ENCODE measurements at regions not wholly inside any gene's neighbourhood (a gene's known extent, or its start where the extent isn't known, plus 50 kb on each side); places are given as distances from the start of the nearest gene placed in this dataset.
A peak's percentile ranks its signal among the peaks of the same experiment; 100 is the strongest.
"Not testable (repeated sequence)": the region's sequence is repeated elsewhere in the genome, so short reads cannot be mapped to it uniquely, and the experiment has no call there.

DNA sequence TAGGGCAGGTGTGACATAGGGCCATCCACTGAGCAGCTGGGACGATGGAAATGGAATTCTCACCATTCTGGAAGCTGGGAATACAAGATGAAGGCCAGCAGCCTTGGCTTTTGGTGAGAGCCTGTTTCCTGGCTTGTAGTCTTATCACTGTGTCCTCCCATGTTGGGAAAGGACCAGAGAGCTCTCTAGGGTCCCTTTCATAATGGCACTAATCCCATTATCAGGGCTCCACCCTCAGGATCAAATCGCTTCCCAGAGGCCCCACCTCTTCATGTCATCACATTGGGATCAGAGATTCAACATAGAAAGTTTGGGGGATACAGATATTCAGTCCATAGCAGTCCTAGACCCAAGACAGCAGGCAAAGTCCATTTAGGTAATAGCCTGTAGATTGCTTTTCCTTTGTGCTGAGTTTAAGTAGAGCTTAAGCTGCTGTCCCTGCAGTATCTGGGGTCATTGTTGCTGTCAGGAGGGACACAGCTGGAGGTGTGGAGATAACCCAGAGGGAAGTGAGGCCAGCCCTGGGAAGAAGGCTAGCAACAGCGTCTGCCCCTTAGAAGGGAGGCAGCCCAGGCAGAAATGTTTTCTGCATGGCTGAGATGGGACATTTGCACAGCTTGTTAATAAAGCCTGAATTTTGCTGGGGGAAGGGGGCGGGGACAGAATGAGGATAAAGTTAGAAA lies 136.5 kb upstream of the GPR12 start:
- DNase-seq (ENCODE audit: low read depth in 4 of 4, low spot score in 1 of 4) = no peak

DNA sequence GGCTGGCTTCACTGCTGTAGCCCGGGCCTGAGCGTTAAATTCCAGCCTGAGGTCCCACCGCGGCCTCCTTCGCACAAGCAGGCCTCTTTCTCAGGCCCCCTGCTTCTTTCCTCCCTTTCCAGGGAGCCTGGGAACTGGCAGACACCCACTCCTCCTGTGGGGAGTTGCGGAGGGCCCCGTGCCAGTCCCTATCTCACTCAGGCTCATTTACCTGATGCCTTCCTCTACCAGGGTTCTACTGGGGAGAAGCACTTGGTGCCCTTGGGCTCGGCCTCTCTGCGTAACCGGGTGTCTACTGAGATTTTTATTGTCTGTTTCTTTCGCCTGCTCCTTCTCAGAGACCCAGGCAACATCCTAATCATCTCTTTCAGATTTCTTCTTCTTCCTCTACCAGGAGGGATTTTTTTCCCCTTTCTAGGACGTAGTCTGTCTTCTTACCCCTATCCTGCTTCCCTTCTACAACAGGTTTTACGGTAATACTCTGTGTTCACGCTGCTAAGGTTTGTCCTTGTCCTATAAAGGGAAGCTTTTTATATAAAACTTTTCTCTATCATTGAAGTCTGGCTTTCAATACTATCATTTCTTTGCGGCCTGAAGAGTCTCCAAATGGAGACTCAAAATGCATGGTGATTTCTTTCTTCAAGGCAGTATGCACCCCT lies 135.4 kb upstream of the GPR12 start:
- DNase-seq (ENCODE audit: low read depth in 4 of 4, low spot score in 1 of 4) = no peak

DNA sequence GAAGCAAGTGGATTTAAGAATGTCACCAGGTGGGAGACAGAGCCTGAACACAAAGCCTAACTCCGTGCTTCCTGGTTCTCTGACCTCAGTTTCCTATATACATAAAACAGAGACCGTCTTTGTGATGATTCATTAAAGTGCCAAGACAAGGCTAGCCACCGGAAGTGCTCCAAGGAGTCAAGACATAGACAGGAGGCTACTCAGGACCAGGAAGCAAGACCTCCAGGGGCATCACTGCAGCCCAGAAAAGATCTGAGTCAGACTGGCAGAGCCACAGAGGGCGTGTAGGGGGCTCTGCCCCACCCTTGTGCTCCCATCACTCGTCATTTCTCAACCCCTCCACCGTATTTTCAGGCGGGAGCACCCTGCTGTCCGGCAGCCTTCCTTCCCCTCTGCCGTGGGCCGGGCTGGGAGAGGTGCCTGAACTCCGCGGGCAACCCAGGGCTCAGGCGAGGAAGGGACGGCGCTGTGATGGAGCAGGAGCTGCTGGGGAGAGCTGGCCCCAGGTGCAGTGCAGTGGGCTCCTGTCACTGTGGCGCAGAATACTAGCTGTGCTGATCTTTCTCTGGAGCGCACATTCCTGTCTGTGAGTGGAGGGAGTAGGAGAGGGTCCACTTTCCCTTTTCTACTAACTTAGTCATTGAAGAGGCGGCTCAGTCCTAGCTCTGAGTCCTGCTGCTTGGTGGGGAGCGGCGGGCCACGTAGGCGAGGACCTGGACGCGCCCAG lies 134.7 kb upstream of the GPR12 start:
- no peak for DNase-seq (ENCODE audit: low read depth in 4 of 4, low spot score in 1 of 4)

DNA sequence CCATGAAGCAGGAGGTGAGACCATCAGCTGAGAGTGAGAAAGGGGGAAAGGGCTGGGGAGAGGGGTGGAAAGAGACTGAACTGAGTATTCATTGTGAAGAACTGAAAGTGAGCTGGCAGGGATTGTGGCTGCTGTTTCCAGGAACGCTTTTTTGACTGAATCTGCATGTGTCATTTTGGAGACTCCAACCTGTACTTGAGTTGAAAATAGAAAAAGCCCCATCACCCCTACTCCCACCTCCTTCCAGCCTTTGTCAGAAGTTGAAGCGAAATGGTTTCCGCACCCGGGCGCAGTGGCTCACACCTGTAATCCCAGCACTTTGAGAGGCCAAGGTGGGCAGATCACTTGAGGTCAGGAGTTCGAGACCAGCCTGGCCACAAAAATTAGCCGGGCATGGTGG lies 128.0 kb upstream of the GPR12 start:
- DNase-seq (ENCODE audit: low read depth in 4 of 4, low spot score in 1 of 4) = no peak

DNA sequence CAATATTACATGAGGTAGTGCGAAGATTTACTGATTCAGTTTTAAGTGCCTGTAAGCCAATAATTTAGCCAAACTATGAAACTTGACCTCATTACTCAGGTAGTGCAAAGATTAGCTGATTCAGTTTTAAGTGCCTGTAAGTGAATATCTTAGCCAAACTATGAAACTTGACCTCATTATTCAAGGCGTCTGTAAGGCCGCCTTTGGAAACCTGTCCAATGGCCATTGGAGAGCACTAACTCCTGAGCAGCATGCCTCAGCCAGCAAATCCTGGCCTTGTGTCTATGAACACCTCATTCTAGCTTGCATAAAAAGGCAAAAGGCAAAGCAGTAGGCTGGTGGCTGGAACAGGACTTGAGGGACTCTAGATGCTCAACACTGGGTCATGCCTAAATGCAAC lies 127.0 kb upstream of the GPR12 start:
- DNase-seq (ENCODE audit: low read depth in 4 of 4, low spot score in 1 of 4) = no peak

DNA sequence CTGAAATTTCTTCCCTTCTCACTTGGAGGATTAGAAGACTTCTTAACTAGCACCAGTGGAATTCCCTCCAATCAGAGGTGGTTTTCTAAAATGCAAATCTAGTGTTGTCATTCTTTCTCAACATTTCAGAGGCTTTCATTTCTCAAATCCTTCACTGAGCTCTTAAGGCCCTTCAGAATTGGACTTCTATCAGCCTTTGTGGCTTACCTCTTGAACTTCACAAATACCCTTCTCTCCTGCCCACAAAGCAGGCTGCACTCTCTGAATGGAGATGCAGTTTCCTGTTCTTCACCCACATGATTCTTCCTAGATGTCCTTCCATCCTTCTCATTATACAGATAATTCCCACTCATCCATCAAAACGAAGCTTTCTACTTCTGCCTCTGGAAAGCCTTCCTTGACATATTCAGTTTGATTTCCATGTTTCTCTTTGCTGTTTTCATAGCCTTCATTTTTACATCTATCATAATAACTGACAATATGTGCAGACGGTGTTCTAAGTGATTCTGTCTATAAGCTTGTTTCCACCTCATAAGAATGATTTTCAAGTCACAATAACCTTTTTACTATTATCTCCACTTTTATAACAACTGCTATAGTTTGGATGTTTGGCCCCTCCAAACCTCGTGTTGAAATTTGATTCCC lies 123.1 kb upstream of the GPR12 start:
- DNase-seq (ENCODE audit: low read depth in 4 of 4, low spot score in 1 of 4) = no peak

DNA sequence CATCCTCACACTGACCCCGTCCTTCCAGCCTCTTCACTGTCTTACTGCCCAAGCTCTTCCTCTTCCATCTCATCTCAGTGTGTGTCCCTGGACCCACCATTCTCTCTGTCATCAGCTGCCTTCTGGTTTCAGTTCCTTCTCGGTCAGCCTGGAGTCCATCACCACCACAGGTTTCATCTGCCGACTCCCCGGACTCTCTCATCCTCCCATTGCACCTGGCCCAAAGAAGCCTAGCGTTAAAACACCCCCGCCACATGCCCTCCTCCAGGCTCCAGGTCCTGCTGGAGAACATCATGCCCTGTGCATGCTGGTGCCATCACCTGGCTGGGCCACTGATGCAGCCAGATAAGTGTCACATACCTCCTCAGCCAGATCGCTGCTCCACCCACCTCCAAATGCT lies 122.1 kb upstream of the GPR12 start:
- DNase-seq (ENCODE audit: low read depth in 4 of 4, low spot score in 1 of 4) = no peak

DNA sequence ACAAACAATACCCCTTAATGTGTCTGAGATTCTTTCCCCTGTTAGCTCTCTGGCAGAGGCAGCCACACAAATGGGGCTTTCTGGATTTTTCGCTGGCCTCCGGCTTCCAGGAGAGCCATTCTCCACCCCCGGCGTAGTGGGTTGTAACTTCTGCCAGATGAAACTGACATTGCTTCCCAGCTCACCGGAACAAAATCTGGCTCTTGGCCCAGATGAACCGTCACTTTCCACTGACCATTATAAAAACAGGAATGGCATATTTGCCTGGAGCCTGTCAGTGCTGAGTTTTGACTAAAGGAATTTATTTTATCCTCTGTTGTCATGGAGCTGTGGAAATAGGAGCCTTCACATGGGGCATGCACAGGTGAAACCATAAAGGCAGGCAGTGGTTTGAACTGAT lies 120.6 kb upstream of the GPR12 start:
- no peak for DNase-seq (ENCODE audit: low read depth in 4 of 4, low spot score in 1 of 4)

DNA sequence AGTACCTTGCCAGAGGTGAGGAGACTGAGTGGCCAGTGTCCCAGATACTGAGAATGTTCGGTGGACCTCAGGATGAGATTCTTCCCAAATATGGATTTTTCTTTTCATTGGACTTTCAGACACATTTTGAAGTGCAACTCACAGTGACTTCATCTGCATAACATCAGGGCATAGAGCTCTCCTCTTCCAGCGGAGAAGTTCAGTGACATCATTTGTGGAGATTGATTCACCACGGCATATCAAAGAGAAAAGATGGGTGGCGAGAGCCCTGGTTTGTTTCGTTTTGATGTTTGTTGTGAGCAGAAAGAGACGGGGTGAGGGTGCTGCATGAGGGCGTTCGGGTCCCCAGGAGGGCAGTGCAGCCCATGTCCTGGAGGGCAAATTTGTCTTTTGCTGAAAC lies 120.1 kb upstream of the GPR12 start:
- no peak for DNase-seq (ENCODE audit: low read depth in 4 of 4, low spot score in 1 of 4)

DNA sequence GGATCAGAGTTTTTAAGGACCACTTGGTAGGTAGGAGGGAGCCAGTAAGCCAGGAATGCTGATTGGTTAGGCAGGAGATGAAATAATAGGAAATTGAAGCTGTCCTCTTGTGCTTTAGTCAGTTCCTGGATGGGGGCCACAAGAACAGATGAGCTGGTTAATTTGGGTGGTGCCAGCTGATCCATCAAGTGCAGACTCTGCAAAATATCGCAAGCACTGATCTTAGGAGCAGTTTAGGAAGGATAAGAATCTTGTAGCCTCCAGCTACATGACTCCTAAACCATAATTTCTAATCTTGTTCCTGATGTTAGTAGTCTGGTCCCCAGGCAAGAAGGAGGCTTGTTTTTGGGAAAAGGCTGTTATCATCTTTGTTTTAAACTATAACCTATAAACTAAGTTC lies 117.9 kb upstream of the GPR12 start:
- no peak for DNase-seq (ENCODE audit: low read depth in 4 of 4, low spot score in 1 of 4)

DNA sequence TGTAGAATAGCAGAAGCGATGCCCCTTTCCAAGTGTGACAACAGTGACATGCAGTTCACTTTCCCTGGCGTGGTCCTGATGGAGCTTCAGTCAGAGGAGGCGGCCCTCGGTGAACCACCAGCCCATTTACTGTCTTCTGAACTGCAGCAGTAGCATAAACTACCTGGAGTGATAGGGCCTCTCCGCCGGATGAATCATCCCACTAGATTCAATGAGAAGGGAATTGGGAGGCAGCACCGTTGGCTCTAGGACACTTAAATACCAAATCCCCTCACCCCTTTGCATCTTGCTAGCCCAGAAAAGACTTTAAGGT lies 112.8 kb upstream of the GPR12 start:
- DNase-seq (ENCODE audit: low read depth in 4 of 4, low spot score in 1 of 4) = no peak

DNA sequence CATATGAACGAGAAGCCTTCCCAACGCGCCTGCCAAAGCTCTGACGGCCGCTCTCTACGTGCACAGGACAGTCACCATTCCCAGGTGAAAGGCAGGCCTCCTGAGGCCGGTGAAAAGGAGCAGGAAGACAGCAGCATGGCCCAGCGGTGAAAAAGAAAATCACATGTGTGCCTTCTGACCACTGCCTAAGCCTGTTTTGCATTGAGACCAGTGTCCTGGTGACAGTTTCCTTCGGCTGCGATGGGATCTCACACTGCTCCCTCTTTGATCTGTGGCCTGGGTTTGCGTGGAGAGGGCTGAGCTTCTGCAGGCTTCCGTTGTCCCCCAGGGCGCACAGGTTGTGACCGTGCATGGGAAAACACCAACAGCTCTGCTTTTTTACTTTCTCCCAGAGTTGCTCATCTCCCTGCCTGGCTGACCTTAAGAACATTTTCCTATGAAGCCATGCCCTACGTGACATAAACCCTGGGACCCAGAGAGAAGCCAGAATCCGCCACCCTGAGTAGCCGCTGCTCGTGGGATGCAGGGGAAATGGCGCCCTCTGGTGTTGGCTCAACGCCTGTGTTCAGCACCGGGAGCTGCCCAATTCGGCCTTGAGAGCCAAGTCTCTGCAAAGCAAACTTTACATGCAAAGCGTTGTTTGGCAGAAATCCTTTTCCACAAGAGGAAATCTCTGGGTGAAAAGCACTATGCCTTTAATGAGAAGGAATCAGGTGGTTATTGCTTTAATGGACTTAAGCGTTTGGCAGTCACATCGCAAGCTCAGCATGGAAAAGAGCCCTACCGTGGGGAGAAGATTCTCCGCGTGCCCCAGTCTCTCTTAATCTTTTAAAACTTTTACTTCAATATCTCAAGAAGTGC lies 112.2 kb upstream of the GPR12 start:
- peak; percentile 0 to 36 (median 20) for DNase-seq (ENCODE audit: low read depth in 4 of 4, low spot score in 1 of 4)

DNA sequence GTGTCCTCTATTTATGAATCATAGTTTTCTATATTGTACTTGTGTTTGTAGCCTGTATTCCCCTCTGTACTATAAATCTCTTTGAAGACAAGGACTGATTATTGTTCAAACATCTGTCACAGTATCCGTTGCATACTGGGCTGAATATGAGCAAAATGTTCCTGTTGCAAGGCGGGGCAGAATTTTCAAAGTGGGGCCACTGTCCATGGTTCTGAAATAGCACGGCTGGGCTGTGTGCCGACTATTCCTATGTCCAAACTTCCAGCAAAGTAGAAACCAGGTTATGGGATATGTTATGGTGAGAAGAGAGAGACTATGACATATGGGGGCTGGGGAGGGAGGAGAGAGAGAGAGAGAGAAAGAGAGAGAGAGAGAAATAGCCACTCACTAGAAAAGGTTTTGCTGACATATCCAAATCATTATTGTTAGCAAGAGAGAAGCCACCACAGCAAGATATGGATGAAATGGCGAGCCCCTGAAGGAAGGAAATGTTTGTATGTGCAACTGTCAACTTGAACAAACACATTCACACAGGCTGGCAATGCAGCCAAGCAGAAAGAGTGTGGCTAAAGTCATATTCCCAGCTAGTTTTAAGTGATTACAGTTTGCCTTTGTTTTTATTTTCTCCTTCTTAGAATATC lies 107.0 kb upstream of the GPR12 start:
- no peak for DNase-seq (ENCODE audit: low read depth in 4 of 4, low spot score in 1 of 4)

DNA sequence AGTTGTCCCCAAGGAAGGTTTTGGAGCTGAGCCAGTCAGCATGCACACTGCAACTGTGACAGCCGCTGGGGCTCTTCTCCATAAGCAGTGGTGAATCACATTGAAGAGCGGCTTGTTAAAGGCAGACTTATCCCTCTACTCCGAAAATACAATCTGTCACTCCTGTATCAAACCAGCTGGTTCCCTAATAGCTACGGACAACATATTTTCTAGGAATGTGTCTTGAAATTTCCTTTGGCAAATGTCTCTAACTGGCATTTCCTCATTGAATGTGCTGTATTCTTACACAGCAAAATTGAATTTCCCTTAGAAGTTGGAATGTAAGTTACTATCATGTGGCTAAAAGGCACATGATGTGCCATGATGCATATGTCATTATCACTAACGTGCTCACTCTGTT lies 104.0 kb upstream of the GPR12 start:
- DNase-seq (ENCODE audit: low read depth in 4 of 4, low spot score in 1 of 4) = no peak

DNA sequence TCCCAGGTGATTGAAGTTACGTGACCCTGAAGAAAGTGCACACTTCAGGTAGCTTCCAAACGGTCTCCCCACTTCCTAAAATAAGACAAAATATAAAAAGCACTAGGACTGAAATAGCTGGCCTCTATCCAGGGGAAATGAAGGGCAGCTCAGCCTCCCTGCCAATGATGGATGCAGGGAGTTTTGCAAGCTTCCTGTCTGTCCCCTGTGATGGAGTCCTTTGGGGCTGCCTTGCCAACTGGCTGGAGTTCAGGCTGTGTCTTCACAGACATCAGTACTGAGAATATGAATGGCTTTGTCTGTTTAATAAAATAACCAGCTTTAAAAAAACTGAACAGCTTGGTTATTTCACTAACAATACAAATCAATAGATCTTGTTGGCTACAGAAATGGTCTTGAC lies 101.4 kb upstream of the GPR12 start:
- no peak for DNase-seq (ENCODE audit: low read depth in 4 of 4, low spot score in 1 of 4)

DNA sequence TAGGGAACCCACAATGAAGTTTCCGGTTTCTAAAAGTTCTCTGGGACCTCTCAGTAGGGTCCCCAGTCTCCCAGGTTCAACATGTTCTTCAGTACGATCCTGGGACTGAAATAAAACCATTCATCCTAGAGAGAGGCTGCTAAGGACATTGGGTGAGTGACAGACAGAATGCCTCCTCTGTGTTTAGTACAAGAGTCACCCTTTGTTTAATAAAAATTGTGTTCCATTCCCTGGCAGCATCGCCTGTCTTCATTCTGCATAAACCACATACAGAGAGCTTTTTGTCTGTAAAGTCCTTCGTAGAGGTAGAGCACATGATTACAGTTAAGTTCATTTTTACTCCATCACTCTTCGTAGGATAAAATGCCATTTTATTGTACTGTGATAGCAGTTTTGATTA lies 95.3 kb upstream of the GPR12 start:
- no peak for DNase-seq (ENCODE audit: low read depth in 4 of 4, low spot score in 1 of 4)

DNA sequence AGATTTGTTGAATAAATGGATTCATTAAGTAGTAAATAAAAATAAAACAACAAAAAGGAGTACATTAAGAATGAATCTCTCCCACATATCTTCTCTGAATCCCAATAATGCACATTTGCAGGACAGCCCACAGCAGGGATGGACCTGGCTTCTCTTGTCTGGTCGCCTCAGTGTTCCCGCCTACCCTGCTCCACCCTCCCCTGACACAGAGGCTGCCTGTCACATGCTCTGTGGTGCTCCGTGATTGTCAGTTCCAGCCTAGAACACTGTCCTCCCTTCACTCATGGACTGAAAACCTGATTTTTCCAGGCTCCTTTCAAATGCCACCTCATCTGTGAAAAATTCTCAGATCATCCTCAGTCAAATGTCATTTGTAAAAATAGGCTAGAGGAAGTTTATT lies 94.5 kb upstream of the GPR12 start:
- DNase-seq (ENCODE audit: low read depth in 4 of 4, low spot score in 1 of 4) = no peak

DNA sequence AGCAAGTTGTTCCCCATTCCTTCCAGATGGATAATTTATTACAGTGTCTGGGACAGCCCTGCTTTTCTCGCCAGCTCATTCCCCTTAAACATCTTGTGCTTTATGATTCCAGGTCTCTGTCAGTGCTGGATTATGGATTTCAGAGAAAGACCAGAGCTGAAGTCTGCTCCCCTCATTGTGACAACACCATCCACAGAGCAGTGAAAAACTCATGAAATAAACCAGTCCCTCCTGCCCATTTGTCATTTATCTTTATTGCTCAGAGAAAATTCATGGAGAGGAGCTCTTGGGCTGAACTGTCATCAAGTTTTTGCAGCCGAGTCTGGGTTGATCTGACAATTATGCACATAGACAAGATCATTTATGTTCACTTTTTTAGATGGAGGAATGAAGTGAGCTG lies 92.7 kb upstream of the GPR12 start:
- no peak for DNase-seq (ENCODE audit: low read depth in 4 of 4, low spot score in 1 of 4)

DNA sequence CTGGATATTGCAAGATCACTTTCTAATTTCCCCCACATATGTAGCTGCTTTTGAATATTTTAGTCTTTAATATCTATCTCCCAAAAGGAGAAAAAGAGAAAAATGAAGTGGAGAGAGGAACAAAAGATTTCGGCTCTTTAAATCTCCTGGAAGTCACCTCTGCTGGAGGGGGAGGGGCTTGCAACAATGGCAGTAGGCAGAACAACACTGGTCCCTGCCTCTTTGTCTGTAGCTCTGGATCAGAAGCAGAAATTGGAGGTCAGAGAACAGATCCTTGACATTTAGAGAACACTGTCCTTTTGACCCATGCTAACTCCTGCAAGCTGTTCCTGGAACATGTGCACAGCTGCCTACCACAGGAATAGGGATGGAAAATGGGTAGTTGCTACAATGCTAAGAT lies 86.7 kb upstream of the GPR12 start:
- DNase-seq (ENCODE audit: low read depth in 4 of 4, low spot score in 1 of 4) = no peak

DNA sequence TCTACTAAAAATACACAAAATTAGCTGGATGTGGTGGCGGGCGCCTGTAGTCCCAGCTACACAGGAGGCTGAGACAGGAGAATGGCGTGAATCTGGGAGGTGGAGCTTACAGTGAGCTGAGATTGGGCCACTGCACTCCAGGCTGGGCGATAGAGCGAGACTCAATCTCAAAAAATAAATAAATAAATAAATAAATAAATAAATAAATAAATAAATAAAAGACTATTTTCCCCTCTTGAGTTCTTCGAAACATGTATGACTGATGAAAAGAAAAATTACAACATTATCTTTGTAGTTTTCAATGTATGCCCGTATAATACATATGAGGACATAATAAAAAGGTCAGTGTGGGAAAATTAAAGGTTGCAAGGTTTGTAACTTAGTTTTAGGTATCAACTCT lies 84.5 kb upstream of the GPR12 start:
- DNase-seq (ENCODE audit: low read depth in 4 of 4, low spot score in 1 of 4) = not testable (repeated sequence)

DNA sequence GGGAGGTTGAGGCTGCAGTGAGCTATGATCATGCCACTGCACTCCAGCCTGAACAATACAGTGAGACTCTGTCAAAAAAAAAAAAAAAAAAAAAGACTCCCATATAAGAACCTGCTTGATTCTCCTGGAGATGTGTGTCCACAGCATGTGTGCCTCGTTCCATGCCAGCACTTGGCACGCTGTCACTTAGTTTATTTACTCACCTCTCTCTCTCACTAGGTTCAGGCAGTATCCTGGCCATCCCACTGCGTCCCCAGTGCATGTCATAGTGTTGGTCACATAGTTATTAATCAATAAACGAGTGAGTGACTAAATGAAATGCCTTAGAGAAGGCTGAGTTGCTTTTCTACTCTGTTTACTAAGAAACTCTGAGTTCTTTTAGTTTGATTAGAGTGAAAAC lies 79.1 kb upstream of the GPR12 start:
- no peak for DNase-seq (ENCODE audit: low read depth in 4 of 4, low spot score in 1 of 4)

Measured in stimulated activated CD4-positive, alpha-beta T cell treated with anti-CD3 and anti-CD28 coated beads, Interleukin-1b, Interleukin-23, amount 100 ng/mL, for 24 hours (primary cell).